Erythroblast (primary cell): ENCODE measurements at regions not wholly inside any gene's neighbourhood (a gene's known extent, or its start where the extent isn't known, plus 50 kb on each side); places are given as distances from the start of the nearest gene placed in this dataset.

Experiments used
- GATA1 ChIP-seq: IDR thresholded peaks from 2 replicates; pipeline ENCODE4 v1.6.1; 2011; ENCODE audit warnings: low read depth, mild to moderate bottlenecking, control low read depth, low read length, moderate library complexity
- POLR2A ChIP-seq: IDR thresholded peaks from 2 replicates; pipeline ENCODE4 v1.6.1; 2011; ENCODE audit warnings: mild to moderate bottlenecking, low read length

- TF ChIP-seq POLR2A (no peak), GATA1 (no peak)
These were observed 690.9 kb downstream of the BRINP3 start for GRCh38 chr1:189786761-189787160.
